Upper lobe of left lung (tissue), 4 donors: ENCODE measurements at regions not wholly inside any gene's neighbourhood (a gene's known extent, or its start where the extent isn't known, plus 50 kb on each side); places are given as distances from the start of the nearest gene placed in this dataset.
"Not testable (repeated sequence)": the region's sequence is repeated elsewhere in the genome, so short reads cannot be mapped to it uniquely, and the experiment has no call there.

Experiments used
- CTCF ChIP-seq, 6 experiments: fragments of 450-650 bp in 4 of 6; fragments of 200-600 bp in 2 of 6; sonication (generic) in 2 of 6; IDR thresholded peaks; one replicate each; pipeline ENCODE4 v1.5.1; 2016 to 2019; ENCODE audit warnings: antibody characterized with exemption in 6 of 6
- EP300 ChIP-seq, 4 donors: sonication (generic); formaldehyde crosslinking; IDR thresholded peaks; one replicate each; pipeline ENCODE4 v1.5.1; 2017; ENCODE audit warnings: antibody characterized with exemption in 4 of 4, control low read depth in 2 of 4
- POLR2A ChIP-seq, 4 donors: fragments of 450-650 bp; IDR thresholded peaks; one replicate each; pipeline ENCODE4 v1.5.1; 2016 to 2017; ENCODE audit warnings: antibody characterized with exemption in 4 of 4, mild to moderate bottlenecking in 2 of 4
- POLR2AphosphoS5 ChIP-seq, 2 donors: sonication (generic); formaldehyde crosslinking; IDR thresholded peaks; one replicate each; pipeline ENCODE4 v1.5.1; 2017; ENCODE audit warnings: antibody characterized with exemption in 2 of 2

- TF ChIP-seq CTCF, EP300, POLR2A, POLR2AphosphoS5 (IDR thresholded peaks at IDR 0.05): not testable (repeated sequence)
Measured at GRCh38 chr16:18146601-18147142, 189.9 kb downstream of the NPIPA8 start.
